ENCODE measurements at regions not wholly inside any gene's neighbourhood (a gene's known extent, or its start where the extent isn't known, plus 50 kb on each side); places are given as distances from the start of the nearest gene placed in this dataset.
"Not testable (repeated sequence)": the region's sequence is repeated elsewhere in the genome, so short reads cannot be mapped to it uniquely, and the experiment has no call there.

- TF ChIP-seq EZH2 (IDR thresholded peaks at IDR 0.05; ENCODE audit: low read length); CTCF (optimal IDR thresholded peaks at IDR 0.05 in 1 of 3, IDR thresholded peaks at IDR 0.05 in 1 of 3, conservative IDR thresholded peaks at IDR 0.05 in 1 of 3; ENCODE audit: extremely low read depth in 1 of 3, insufficient read depth in 2 of 3, low read length in 3 of 3): not testable (repeated sequence)
These were observed 315.5 kb downstream of the MIAT start for GRCh38 chr22:26972915-26973314.

Data from keratinocyte (primary cell).